Loucy (cell line): ENCODE measurements at regions not wholly inside any gene's neighbourhood (a gene's known extent, or its start where the extent isn't known, plus 50 kb on each side); places are given as distances from the start of the nearest gene placed in this dataset.

Experiments used
- H2AFZ ChIP-seq: fragments of 200-600 bp; sonication (generic); 2 replicates; pipeline ENCODE4 v1.6.0; 2016; ENCODE audit warnings: antibody characterized with exemption, mild to moderate bottlenecking, low read length, moderate library complexity
- H3F3A ChIP-seq: fragments of 200-600 bp; 2 replicates; pipeline ENCODE4 v1.6.0; 2016; ENCODE audit warnings: antibody characterized with exemption, low read depth, mild to moderate bottlenecking
- H3K27me3 ChIP-seq: fragments of 200-600 bp; sonication (generic); 2 replicates; pipeline ENCODE4 v1.6.1; 2014; ENCODE audit warnings: low read length, mild to moderate bottlenecking; ENCODE audit not compliant: insufficient read depth, poor library complexity, severe bottlenecking
- H3K36me3 ChIP-seq: fragments of 200-600 bp; sonication (generic); 2 replicates; pipeline ENCODE4 v1.6.1; 2016; ENCODE audit warnings: low read length; ENCODE audit not compliant: insufficient read depth
- H3K4me1 ChIP-seq: fragments of 200-600 bp; sonication (generic); 2 replicates; pipeline ENCODE4 v1.5.1; 2014; ENCODE audit warnings: low read length, mild to moderate bottlenecking; ENCODE audit not compliant: insufficient read depth, poor library complexity, severe bottlenecking
- H3K4me2 ChIP-seq: fragments of 200-600 bp; sonication (generic); 2 replicates; pipeline ENCODE4 v1.6.0; 2014; ENCODE audit warnings: antibody characterized with exemption, low read length, low read depth, mild to moderate bottlenecking; ENCODE audit not compliant: poor library complexity, severe bottlenecking
- H3K4me3 ChIP-seq: fragments of 200-600 bp; sonication (generic); 2 replicates; pipeline ENCODE4 v1.5.1; 2014; ENCODE audit warnings: low read length, mild to moderate bottlenecking, mixed read lengths; ENCODE audit not compliant: poor library complexity, severe bottlenecking
- H3K79me2 ChIP-seq: fragments of 200-600 bp; sonication (generic); 2 replicates; pipeline ENCODE4 v1.6.1; 2014; ENCODE audit warnings: low read length; ENCODE audit not compliant: insufficient read depth
- H3K9ac ChIP-seq: fragments of 200-600 bp; sonication (generic); 2 replicates; pipeline ENCODE4 v1.6.0; 2014; ENCODE audit warnings: mild to moderate bottlenecking, low read depth, low read length, moderate library complexity; ENCODE audit not compliant: poor library complexity, severe bottlenecking
- H3K9me2 ChIP-seq: fragments of 200-600 bp; sonication (generic); replicated peaks from 2 replicates; pipeline ENCODE4 v1.6.1; 2016; ENCODE audit warnings: low read depth, low read length, mixed read lengths
- H3K9me3 ChIP-seq: fragments of 200-600 bp; sonication (generic); 2 replicates; pipeline ENCODE4 v1.6.1; 2014; ENCODE audit warnings: mild to moderate bottlenecking, antibody characterized with exemption, low read length, low read depth; ENCODE audit not compliant: insufficient read depth
- H4K20me1 ChIP-seq: fragments of 200-600 bp; sonication (generic); 2 replicates; pipeline ENCODE4 v1.6.0; 2014; ENCODE audit warnings: antibody characterized with exemption, low read length, mild to moderate bottlenecking; ENCODE audit not compliant: insufficient read depth, poor library complexity, severe bottlenecking
- EZH2phosphoT487 ChIP-seq: fragments of 200-600 bp; IDR thresholded peaks from 2 replicates; pipeline ENCODE4 v1.6.1; 2018; ENCODE audit warnings: antibody characterized with exemption, mild to moderate bottlenecking, moderate library complexity, borderline replicate concordance
- TF ChIP-seq, protein P1 (sequence below): fragments of 200-600 bp; sonication (generic); conservative IDR thresholded peaks from 2 replicates; pipeline ENCODE4 v1.5.1; 2014; ENCODE audit warnings: mild to moderate bottlenecking, antibody characterized with exemption, low read length

DNA sequence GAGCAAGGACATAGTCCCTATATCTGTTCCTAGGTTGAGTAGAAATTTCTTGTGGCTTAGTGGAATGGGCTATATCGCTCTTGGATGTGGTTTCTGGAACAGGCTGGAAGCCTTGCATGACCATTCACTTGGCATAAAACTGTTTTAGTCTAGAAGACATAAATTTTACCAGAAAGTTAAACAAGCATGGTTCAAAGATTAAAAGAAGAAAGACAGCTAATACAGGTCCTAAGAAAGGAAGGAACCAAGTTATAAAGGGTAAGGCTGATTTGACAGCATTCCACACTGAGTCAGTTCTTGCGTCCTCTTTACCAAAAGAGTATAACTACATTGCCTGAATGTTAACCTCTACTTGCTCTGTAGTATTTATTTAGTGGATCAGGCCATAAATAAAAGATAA is 724.2 kb downstream of the SORCS1 start:
- H3K9ac ChIP-seq, result no peak overlapping the region
- H3K4me3 ChIP-seq, result no peak overlapping the region
- no peaks in the 10 kb centered on the region for H3K9me3 ChIP-seq
- H3K79me2 ChIP-seq, result no peaks in the 10 kb centered on the region
- H4K20me1 ChIP-seq, result no peaks in the 10 kb centered on the region
- H3K27me3 ChIP-seq, result no peaks in the 10 kb centered on the region
- no peaks in the 10 kb centered on the region for H3F3A ChIP-seq
- H3K9me2 ChIP-seq, result no peaks in the 10 kb centered on the region
- no peak for TF ChIP-seq EZH2phosphoT487
- TF ChIP-seq, protein P1, sequence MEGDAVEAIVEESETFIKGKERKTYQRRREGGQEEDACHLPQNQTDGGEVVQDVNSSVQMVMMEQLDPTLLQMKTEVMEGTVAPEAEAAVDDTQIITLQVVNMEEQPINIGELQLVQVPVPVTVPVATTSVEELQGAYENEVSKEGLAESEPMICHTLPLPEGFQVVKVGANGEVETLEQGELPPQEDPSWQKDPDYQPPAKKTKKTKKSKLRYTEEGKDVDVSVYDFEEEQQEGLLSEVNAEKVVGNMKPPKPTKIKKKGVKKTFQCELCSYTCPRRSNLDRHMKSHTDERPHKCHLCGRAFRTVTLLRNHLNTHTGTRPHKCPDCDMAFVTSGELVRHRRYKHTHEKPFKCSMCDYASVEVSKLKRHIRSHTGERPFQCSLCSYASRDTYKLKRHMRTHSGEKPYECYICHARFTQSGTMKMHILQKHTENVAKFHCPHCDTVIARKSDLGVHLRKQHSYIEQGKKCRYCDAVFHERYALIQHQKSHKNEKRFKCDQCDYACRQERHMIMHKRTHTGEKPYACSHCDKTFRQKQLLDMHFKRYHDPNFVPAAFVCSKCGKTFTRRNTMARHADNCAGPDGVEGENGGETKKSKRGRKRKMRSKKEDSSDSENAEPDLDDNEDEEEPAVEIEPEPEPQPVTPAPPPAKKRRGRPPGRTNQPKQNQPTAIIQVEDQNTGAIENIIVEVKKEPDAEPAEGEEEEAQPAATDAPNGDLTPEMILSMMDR, result no peak
- no peaks in the 10 kb centered on the region for H3K4me1 ChIP-seq
- H2AFZ ChIP-seq, result no peak overlapping the region
- H3K4me2 ChIP-seq, result no peak overlapping the region
- no peaks in the 10 kb centered on the region for H3K36me3 ChIP-seq

DNA sequence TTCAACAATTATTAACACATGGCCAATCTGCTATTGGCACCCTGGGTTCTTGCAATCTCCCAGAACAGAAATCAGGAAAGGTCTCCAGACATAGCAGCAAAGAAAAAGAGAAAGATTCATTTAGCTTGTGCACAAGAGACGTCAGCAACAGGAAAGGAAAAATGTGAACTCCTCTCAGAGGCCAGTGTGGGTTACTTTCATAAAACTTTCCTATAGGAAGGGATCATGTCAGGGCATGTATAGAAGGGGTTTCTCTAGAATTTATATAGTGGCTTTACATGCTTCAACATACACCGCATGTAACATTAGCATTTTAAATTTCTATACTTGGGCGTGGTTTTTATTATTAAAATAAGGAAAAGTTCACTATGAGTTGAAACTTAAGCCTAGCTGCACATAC is 725.1 kb downstream of the SORCS1 start:
- TF ChIP-seq, protein P1, result no peak
- no peak for TF ChIP-seq EZH2phosphoT487
- Histone ChIP-seq H4K20me1 (no peaks in the 10 kb centered on the region), H3K4me1 (no peaks in the 10 kb centered on the region)

DNA sequence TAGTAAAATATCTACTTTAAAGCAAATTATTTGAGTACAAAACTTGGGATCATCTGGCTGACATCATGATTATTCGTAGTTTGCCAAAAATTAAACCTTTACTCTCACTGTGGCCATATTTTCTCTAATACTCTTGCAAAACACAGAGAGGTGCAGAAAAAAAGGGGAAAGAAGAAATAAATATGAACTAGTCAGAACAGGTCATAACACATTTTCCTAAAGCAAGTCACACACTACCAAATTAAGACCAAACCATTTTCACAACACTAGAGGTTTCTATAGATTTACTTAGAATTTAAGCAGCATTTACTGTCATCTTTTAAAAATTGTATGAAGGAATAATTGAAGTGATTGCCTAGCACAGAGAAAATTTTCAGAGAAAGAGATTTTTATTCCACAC is 726.1 kb downstream of the SORCS1 start:
- Histone ChIP-seq H2AFZ (no peak overlapping the region), H3F3A (no peaks in the 10 kb centered on the region), H3K4me3 (no peak overlapping the region), H3K4me2 (no peak overlapping the region), H3K36me3 (no peaks in the 10 kb centered on the region), H3K79me2 (no peaks in the 10 kb centered on the region), H3K27me3 (no peaks in the 10 kb centered on the region), H4K20me1 (no peaks in the 10 kb centered on the region), H3K4me1 (no peaks in the 10 kb centered on the region), H3K9me3 (no peaks in the 10 kb centered on the region), H3K9ac (no peak overlapping the region), H3K9me2 (no peaks in the 10 kb centered on the region)
- TF ChIP-seq, protein P1, result no peak
- no peak for TF ChIP-seq EZH2phosphoT487

More for the DNA sequence above, 725.1 kb downstream of the SORCS1 start:
- Histone ChIP-seq H3K9ac (no peak overlapping the region), H3K9me3 (no peaks in the 10 kb centered on the region), H3K79me2 (no peaks in the 10 kb centered on the region), H3K27me3 (no peaks in the 10 kb centered on the region), H3K9me2 (no peaks in the 10 kb centered on the region), H3K4me3 (no peak overlapping the region), H3K4me2 (no peak overlapping the region), H2AFZ (no peak overlapping the region), H3K36me3 (no peaks in the 10 kb centered on the region), H3F3A (no peaks in the 10 kb centered on the region)
